AG10803 (cell line): ENCODE measurements at regions not wholly inside any gene's neighbourhood (a gene's known extent, or its start where the extent isn't known, plus 50 kb on each side); places are given as distances from the start of the nearest gene placed in this dataset.
A peak's percentile ranks its signal among the peaks of the same experiment; 100 is the strongest.

ENCODE experiments used
- DNase-seq: peaks from one replicate; pipeline ENCODE4 v3.0.0; 2010; ENCODE audit warnings: low read depth
- H3K4me3 ChIP-seq: 2 replicates; pipeline ENCODE4 v1.5.1; 2011; ENCODE audit warnings: mild to moderate bottlenecking, low read length, control low read depth
- TF ChIP-seq, protein P1 (sequence below): conservative IDR thresholded peaks from 2 replicates; pipeline ENCODE4 v1.5.1; 2011; ENCODE audit warnings: mild to moderate bottlenecking, low read length, control low read depth, inconsistent platforms

DNA sequence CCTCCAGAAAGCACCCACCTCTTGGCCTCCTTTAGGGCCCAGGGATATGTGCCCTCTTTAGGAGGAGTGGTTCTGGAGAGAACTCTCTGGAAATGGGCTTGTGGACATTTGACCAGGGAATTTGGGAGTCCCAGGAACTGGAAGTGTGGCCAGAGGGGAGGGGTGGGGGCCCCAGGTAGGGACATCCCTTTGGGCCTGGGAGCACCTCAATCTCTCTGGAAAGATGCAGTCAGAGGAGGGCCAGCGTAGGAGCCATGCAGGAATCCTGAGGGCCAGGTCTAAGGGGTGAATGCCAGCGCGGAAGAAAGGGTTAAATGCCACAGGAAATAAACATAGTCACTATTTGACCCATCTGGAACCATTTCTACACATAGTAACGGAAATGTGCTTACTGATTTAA, 50.3 kb upstream of the ITGA11 start:
- TF ChIP-seq, protein P1, sequence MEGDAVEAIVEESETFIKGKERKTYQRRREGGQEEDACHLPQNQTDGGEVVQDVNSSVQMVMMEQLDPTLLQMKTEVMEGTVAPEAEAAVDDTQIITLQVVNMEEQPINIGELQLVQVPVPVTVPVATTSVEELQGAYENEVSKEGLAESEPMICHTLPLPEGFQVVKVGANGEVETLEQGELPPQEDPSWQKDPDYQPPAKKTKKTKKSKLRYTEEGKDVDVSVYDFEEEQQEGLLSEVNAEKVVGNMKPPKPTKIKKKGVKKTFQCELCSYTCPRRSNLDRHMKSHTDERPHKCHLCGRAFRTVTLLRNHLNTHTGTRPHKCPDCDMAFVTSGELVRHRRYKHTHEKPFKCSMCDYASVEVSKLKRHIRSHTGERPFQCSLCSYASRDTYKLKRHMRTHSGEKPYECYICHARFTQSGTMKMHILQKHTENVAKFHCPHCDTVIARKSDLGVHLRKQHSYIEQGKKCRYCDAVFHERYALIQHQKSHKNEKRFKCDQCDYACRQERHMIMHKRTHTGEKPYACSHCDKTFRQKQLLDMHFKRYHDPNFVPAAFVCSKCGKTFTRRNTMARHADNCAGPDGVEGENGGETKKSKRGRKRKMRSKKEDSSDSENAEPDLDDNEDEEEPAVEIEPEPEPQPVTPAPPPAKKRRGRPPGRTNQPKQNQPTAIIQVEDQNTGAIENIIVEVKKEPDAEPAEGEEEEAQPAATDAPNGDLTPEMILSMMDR = no peak
- DNase-seq = no peak
- H3K4me3 ChIP-seq = no peak overlapping the region

DNA sequence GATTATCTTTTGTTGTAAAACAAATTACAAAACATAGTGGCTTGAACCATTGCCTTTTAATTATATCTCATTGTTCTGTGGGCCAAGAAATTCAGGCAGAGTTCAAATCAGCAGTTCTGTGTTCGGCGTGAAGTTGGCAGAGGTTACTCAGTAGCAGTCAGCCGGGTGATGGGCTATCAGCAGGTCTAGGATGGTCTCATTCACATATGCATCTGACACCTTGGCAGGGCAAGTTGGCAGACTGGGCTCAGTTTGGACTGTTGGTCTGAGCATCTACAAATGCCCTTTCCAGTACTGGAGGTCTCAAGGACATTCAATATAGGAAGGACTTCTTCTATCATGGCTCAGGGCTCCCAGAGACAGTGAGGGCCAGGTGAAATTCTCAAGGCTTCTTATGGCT, 51.2 kb upstream of the ITGA11 start:
- no peak overlapping the region for H3K4me3 ChIP-seq
- TF ChIP-seq, protein P1 = no peak

DNA sequence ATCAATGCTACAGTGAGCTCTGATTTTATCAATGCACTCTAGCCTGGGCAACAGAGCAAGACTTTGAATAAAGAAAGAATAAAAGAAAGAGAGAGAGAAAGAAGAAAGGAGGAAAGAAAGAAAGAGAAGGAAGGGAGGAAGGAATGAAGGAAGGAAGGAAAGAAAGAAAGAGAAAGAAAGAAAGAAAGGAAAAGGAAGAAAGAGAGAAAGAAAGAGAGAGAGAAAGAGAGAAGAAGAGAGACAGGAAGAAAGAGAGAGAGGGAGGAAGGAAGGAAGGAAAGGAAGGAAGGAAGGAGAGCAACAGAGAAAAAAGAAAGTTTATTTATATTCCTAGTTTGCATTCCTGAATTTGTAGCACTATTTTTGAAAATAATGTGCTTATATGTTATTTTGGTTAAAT, 52.3 kb upstream of the ITGA11 start:
- DNase-seq = no peak
- TF ChIP-seq, protein P1 = no peak
- H3K4me3 ChIP-seq = no peak overlapping the region

More for the DNA sequence above, 51.2 kb upstream of the ITGA11 start:
- no peak for DNase-seq

DNA sequence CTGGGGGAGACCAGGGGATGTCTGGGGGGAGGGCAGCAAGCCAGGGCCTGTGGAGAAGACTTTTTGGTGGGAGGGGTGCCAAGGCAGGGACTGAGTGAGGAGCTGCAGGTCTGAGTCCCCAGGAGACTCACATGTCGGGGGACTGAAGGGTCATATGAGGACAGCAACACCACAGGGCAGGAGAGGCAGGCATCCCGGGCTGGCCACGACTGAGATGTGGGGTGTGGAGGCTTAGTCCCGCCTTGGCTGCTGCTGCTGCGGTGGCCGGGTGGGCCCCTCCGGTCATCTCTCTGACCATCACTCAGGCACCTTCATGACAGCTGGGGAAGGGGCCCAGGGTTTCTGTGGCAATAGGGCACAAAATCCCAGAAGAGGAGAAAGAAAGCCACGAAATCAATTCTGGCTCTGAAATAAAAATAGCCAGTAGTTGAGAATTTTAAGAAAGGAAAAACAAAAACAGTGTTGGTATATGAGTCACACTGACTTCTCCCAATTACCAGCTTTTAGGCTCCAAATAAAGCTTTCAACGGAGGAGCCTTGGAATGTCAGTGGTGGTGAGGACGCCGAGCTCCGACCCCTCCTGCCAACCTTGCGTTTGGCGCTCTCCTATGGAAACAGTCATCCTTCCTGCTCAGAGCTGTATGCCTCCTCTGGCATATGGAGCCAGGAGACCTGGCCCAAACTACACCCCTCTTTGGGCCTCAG, 52.9 kb upstream of the ITGA11 start:
- DNase-seq = peak; percentile 96
- TF ChIP-seq, protein P1 = peak; percentile 10; the same call in 1 of the 2 replicates
- peak overlapping the region; percentile 41 for H3K4me3 ChIP-seq

DNA sequence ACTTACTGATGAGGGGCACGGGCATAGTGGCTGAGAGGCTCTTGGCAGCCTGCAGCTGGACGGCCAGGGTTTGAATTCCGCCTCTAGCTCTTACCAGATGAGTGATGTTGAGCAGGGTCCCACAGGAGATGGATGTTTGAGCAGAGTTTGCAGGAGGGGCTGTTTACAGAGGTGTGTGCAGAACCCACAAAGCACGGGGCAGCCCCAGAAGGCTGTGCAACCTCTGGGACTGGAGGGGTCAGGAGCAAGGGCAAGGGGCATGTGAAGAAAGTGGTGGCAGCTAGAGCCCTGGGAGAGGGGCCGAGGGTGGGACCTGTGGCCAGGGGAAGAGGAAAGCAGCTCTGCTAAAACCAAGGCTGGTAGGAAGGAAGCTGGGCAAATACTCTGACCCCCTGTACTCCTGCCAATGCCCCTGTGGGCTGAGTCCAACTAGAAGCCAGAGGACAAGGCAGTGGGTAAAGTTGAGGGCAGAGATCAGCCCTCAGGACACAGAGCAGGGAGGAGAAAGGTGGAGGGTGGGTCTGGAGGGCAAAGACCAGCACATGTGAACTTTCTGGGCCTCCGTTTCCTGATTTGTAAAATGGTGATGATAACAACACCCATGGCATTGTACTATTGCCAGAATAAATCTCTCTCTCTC, 53.9 kb upstream of the ITGA11 start:
- H3K4me3 ChIP-seq = no peak overlapping the region
- DNase-seq = no peak

DNA sequence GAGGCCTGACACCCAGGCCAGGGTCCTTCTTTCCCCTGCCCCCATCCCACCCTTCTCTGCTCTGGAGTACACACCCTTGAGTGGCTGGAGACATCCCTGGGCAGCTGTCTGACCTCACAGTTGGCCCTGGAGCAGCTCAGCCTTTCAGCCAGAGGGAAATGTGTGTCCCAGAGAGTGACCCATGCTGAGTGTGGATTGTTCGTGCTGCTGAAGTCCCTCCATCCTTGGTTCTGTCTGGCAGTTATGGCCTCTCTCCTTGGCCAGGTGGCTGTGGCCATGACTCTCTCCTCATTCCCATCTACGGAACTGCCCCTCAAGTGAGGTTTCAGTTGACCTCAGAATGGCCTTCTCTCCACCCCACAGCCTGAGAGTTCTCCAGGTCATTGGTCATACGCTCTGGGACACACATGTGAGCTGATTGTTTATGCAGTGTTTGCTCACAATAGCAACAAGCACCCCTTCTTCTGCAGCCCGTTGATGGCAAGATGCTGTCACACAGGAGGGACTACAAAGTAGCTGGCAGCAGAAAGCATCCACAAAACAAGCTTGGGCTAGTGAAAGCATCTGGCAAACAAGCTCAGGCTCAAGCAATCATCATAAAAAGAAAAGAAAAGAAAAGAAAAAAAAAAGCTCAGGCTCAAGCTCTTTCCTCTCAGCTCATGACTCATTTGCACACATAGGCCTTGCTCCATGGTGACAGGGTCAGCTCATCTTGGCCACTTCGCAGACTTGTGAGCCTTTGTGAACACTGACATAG, 55.3 kb upstream of the ITGA11 start:
- no peak overlapping the region for H3K4me3 ChIP-seq
- TF ChIP-seq, protein P1 = no peak
- peak; percentile 91 for DNase-seq

More for the DNA sequence above, 53.9 kb upstream of the ITGA11 start:
- TF ChIP-seq, protein P1 = no peak
